Panc1 (cell line): ENCODE measurements at regions not wholly inside any gene's neighbourhood (a gene's known extent, or its start where the extent isn't known, plus 50 kb on each side); places are given as distances from the start of the nearest gene placed in this dataset.

ENCODE experiments used
- ATAC-seq: fragments of 200-7000 bp; cut with Tn5 transposase; 2 replicates; pipeline ENCODE4 v1.9.1; 2020; ENCODE audit warnings: mild to moderate bottlenecking, moderate library complexity
- BruUV-seq: library from RNA; stranded (reverse); fragments of 400-500 nt; replicated peaks from 2 replicates; lab custom pipeline; 2021; lab: Mats Ljungman, UMichigan
- CTCF ChIA-PET: fragments of 300-600 bp; sonication (Branson Sonifier 250); formaldehyde crosslinking; loops from one replicate; lab custom pipeline; 2022; ENCODE audit warnings: antibody characterized with exemption; lab: Charles Lee
- POLR2A ChIA-PET: fragments of 300-600 bp; sonication (Branson Sonifier 250); formaldehyde crosslinking; loops from one replicate; lab custom pipeline; 2022; ENCODE audit warnings: antibody characterized with exemption; lab: Charles Lee
- DNase-seq: peaks from one replicate; pipeline ENCODE4 v3.0.0-alpha.2; 2010; ENCODE audit warnings: low read depth, low spot score
- H3K27ac ChIP-seq: 2 replicates; pipeline ENCODE4 v1.5.1; 2011; ENCODE audit warnings: mild to moderate bottlenecking, low read length, inconsistent platforms
- H3K27me3 ChIP-seq: fragments of 200-500 bp; sonication (Bioruptor generic); 2 replicates; pipeline ENCODE4 v1.6.0; 2014; ENCODE audit warnings: low read length, inconsistent platforms; ENCODE audit not compliant: control insufficient read depth, insufficient read depth
- H3K36me3 ChIP-seq: fragments of 200-500 bp; sonication (Bioruptor generic); 2 replicates; pipeline ENCODE4 v1.5.1; 2014; ENCODE audit warnings: inconsistent platforms, mild to moderate bottlenecking, low read length, moderate library complexity; ENCODE audit not compliant: control insufficient read depth, insufficient read depth
- H3K4me1 ChIP-seq: 2 replicates; pipeline ENCODE4 v1.5.1; 2011; ENCODE audit warnings: inconsistent platforms, mild to moderate bottlenecking, low read length, moderate library complexity; ENCODE audit not compliant: control insufficient read depth, insufficient read depth
- H3K4me3 ChIP-seq, 2 experiments: 2 replicates each; pipeline ENCODE4 v1.5.1; 2011 to 2012; ENCODE audit warnings: low read depth in 2 of 2, low read length in 2 of 2, mild to moderate bottlenecking in 2 of 2, inconsistent platforms in 1 of 2, moderate library complexity in 1 of 2
- H3K9me3 ChIP-seq: fragments of 200-500 bp; sonication (Bioruptor generic); 2 replicates; pipeline ENCODE4 v1.5.1; 2014; ENCODE audit warnings: low read depth, mild to moderate bottlenecking, inconsistent platforms, low read length, moderate library complexity; ENCODE audit not compliant: control insufficient read depth, insufficient read depth
- POLR2AphosphoS5 ChIP-seq: IDR thresholded peaks from 2 replicates; pipeline ENCODE4 v1.6.1; 2012; ENCODE audit warnings: mild to moderate bottlenecking, low read depth, low read length, moderate library complexity
- SIN3A ChIP-seq: IDR thresholded peaks from 2 replicates; pipeline ENCODE4 v1.6.1; 2012; ENCODE audit warnings: low read depth, mild to moderate bottlenecking, low read length, moderate library complexity, borderline replicate concordance; ENCODE audit not compliant: insufficient read depth
- TCF7L2 ChIP-seq: IDR thresholded peaks from 2 replicates; pipeline ENCODE4 v1.6.1; 2011; ENCODE audit warnings: mild to moderate bottlenecking, low read depth, low read length, inconsistent platforms
- in situ Hi-C: cut with HindIII; loops from 2 replicates; pipeline ENCODE4 v1.10.0; 2016; ENCODE audit warnings: low sequenced_read_pairs, low pct_unique_long_range_greater_than_20kb
- intact Hi-C: fragments of 100-400 bp; cut with micrococcal nuclease; formaldehyde crosslinking; loops from one replicate; pipeline ENCODE4 v1.10.0; 2022; ENCODE audit not compliant: unreplicated experiment
- TF ChIP-seq, protein P1 (sequence below): fragments of 450-650 bp; IDR thresholded peaks from 2 replicates; pipeline ENCODE4 v1.5.1; 2017; ENCODE audit warnings: mild to moderate bottlenecking
- TF ChIP-seq, protein P2 (sequence below), 2 experiments: IDR thresholded peaks; 2 replicates each; pipeline ENCODE4 v1.6.1; 2011 to 2012; ENCODE audit warnings: low read depth in 2 of 2, control low read depth in 1 of 2, low read length in 1 of 2, mild to moderate bottlenecking in 1 of 2, moderate library complexity in 1 of 2; ENCODE audit not compliant: insufficient read depth in 1 of 2

DNA sequence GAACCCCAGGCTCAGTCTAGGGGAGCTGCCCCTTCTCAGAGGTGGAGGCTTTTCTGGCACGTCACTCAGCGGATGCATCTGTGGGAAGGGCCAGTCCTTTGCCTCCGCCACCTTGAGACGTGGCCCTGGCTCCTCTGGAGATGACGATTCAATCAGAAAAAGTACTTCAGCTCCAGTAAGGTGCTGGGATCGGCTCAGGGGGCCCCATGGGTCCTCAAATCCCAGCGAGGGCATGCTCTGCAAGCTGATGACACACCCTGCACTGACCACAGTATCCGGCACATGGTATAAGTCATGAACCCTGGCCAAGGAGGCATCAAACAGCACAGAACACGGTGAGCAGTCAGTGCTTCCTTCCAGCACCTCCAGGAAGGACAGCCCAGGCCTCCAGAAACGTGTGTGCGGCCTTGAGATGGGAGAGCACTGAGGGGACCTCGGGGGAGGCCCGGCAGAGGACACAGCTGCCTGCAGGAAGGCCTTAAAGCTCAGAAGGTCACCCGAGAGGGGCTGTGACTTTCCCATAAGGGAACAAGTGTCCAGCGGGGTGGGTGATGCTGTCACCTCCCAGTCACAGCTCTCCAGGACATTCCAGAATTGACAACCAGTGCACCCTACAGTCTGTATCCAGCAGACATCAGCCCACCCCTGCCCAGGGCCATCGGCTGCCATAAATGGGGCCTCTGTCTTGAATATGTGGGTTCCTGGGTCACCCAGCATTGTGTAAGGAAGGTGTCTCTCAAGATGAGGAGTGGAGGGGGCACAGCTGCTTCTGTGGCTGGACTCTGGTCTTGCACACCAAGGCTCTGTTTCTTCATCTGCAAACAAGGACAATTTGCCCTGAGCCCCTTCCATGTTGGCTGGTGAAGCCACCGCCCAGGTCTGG, 205.8 kb downstream of the NDUFA10 start:
- no peak overlapping the region for H3K27ac ChIP-seq
- TF ChIP-seq, protein P1, sequence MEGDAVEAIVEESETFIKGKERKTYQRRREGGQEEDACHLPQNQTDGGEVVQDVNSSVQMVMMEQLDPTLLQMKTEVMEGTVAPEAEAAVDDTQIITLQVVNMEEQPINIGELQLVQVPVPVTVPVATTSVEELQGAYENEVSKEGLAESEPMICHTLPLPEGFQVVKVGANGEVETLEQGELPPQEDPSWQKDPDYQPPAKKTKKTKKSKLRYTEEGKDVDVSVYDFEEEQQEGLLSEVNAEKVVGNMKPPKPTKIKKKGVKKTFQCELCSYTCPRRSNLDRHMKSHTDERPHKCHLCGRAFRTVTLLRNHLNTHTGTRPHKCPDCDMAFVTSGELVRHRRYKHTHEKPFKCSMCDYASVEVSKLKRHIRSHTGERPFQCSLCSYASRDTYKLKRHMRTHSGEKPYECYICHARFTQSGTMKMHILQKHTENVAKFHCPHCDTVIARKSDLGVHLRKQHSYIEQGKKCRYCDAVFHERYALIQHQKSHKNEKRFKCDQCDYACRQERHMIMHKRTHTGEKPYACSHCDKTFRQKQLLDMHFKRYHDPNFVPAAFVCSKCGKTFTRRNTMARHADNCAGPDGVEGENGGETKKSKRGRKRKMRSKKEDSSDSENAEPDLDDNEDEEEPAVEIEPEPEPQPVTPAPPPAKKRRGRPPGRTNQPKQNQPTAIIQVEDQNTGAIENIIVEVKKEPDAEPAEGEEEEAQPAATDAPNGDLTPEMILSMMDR, result no peak
- TF ChIP-seq TCF7L2 (no peak), SIN3A (no peak), POLR2AphosphoS5 (no peak)
- TF ChIP-seq, protein P2, sequence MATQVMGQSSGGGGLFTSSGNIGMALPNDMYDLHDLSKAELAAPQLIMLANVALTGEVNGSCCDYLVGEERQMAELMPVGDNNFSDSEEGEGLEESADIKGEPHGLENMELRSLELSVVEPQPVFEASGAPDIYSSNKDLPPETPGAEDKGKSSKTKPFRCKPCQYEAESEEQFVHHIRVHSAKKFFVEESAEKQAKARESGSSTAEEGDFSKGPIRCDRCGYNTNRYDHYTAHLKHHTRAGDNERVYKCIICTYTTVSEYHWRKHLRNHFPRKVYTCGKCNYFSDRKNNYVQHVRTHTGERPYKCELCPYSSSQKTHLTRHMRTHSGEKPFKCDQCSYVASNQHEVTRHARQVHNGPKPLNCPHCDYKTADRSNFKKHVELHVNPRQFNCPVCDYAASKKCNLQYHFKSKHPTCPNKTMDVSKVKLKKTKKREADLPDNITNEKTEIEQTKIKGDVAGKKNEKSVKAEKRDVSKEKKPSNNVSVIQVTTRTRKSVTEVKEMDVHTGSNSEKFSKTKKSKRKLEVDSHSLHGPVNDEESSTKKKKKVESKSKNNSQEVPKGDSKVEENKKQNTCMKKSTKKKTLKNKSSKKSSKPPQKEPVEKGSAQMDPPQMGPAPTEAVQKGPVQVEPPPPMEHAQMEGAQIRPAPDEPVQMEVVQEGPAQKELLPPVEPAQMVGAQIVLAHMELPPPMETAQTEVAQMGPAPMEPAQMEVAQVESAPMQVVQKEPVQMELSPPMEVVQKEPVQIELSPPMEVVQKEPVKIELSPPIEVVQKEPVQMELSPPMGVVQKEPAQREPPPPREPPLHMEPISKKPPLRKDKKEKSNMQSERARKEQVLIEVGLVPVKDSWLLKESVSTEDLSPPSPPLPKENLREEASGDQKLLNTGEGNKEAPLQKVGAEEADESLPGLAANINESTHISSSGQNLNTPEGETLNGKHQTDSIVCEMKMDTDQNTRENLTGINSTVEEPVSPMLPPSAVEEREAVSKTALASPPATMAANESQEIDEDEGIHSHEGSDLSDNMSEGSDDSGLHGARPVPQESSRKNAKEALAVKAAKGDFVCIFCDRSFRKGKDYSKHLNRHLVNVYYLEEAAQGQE (IDR thresholded peaks at IDR 0.05; ENCODE audit: insufficient read depth in 1 of 2, low read depth in 2 of 2, low read length in 1 of 2), result no peak
- no peak overlapping the region for H3K4me3 ChIP-seq
- ChIA-PET POLR2A (no interaction called here), CTCF (no interaction called here)
- ATAC-seq, result no peak
- BruUV-seq, result no TSS peak
- H3K36me3 ChIP-seq, result no peaks in the 10 kb centered on the region
- no peaks in the 10 kb centered on the region for H3K27me3 ChIP-seq
- peaks cover 13% of the 10 kb centered on the region for H3K4me1 ChIP-seq
- H3K9me3 ChIP-seq, result no peaks in the 10 kb centered on the region
- intact Hi-C loops, result no loop called here
- in situ Hi-C loops, result no loop called here
- DNase-seq, result no peak

DNA sequence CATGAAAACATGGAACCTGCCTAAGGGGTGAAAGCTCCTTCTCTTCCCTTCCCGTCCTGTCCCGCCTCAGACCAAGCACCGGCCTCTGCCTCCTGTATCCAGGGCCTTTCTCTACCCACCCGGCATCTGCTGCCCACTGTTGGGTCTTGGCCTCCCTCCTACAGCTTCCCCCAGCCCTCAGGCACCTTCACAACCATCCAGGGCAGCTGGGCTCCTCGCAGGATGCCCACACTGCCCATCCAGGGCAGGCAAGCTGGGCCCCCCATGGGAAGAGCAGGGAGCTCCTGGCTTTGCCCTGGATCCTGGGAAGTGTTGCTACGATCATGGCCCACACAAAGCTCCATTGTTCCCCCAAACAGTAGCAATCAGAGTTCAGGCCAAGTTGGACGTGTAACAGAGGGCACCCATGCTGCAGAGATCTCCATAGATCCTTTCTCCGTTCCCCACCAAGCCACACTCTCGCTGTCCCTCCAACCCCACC, 206.6 kb downstream of the NDUFA10 start:
- intact Hi-C loops, result no loop called here
- in situ Hi-C loops, result no loop called here
- H3K36me3 ChIP-seq, result no peaks in the 10 kb centered on the region
- H3K4me3 ChIP-seq, result no peak overlapping the region
- BruUV-seq, result no TSS peak
- TF ChIP-seq SIN3A (no peak), TCF7L2 (no peak), POLR2AphosphoS5 (no peak)
- TF ChIP-seq, protein P2 (IDR thresholded peaks at IDR 0.05; ENCODE audit: insufficient read depth in 1 of 2, low read depth in 2 of 2, low read length in 1 of 2), result no peak
- TF ChIP-seq, protein P1, result no peak
- no peaks in the 10 kb centered on the region for H3K9me3 ChIP-seq
- POLR2A ChIA-PET, result no interaction called here
- H3K27me3 ChIP-seq, result no peaks in the 10 kb centered on the region
- H3K27ac ChIP-seq, result no peak overlapping the region
- H3K4me1 ChIP-seq, result peaks cover 13% of the 10 kb centered on the region
- ATAC-seq (no peak), DNase-seq (no peak)
- CTCF ChIA-PET, result no interaction called here
